PC-3 (cell line): ENCODE measurements at regions not wholly inside any gene's neighbourhood (a gene's known extent, or its start where the extent isn't known, plus 50 kb on each side); places are given as distances from the start of the nearest gene placed in this dataset.

Experiments used
- EZH2 ChIP-seq: fragments of 300-600 bp; sonication (generic); IDR thresholded peaks from one replicate; pipeline ENCODE4 v1.6.1; 2017; ENCODE audit warnings: antibody characterized with exemption, mild to moderate bottlenecking, low read length; ENCODE audit not compliant: unreplicated experiment
- TF ChIP-seq, protein P1 (sequence below): fragments of 300-600 bp; sonication (generic); conservative IDR thresholded peaks from 2 replicates; pipeline ENCODE4 v1.5.1; 2017; ENCODE audit warnings: antibody characterized with exemption, low read depth, mild to moderate bottlenecking, low read length

DNA sequence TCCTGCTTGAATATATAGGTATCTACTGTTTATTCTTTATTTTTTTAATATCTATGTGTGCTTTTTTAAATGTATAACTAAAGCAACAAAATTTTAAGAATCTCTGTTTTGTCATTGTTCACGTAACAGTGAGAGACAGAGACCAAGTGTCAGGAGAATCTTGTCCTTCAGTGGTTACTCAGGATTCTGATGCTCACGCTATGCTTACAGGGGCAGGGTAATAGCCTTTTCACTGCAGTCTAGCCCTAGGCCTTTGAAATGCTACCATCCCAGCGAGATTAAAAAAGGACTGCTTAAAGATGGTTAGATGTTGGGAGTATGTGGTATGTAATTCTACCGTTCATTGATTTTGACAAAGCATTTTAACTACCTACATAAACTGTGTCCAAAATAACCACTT is 71.6 kb upstream of the EGFR start:
- TF ChIP-seq EZH2, result no peak
- TF ChIP-seq, protein P1, sequence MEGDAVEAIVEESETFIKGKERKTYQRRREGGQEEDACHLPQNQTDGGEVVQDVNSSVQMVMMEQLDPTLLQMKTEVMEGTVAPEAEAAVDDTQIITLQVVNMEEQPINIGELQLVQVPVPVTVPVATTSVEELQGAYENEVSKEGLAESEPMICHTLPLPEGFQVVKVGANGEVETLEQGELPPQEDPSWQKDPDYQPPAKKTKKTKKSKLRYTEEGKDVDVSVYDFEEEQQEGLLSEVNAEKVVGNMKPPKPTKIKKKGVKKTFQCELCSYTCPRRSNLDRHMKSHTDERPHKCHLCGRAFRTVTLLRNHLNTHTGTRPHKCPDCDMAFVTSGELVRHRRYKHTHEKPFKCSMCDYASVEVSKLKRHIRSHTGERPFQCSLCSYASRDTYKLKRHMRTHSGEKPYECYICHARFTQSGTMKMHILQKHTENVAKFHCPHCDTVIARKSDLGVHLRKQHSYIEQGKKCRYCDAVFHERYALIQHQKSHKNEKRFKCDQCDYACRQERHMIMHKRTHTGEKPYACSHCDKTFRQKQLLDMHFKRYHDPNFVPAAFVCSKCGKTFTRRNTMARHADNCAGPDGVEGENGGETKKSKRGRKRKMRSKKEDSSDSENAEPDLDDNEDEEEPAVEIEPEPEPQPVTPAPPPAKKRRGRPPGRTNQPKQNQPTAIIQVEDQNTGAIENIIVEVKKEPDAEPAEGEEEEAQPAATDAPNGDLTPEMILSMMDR, result no peak
